ES-I3 (cell line): ENCODE measurements at regions not wholly inside any gene's neighbourhood (a gene's known extent, or its start where the extent isn't known, plus 50 kb on each side); places are given as distances from the start of the nearest gene placed in this dataset.

Source experiments
- H3K36me3 ChIP-seq: 2 replicates; pipeline ENCODE4 v1.6.1; 2013; ENCODE audit warnings: mild to moderate bottlenecking, low read length, control low read depth, moderate library complexity; ENCODE audit not compliant: insufficient read depth
- H3K4me1 ChIP-seq: 2 replicates; pipeline ENCODE4 v1.6.1; 2013; ENCODE audit warnings: mild to moderate bottlenecking, control low read depth, low read length; ENCODE audit not compliant: insufficient read depth
- H3K9ac ChIP-seq: 2 replicates; pipeline ENCODE4 v1.6.1; 2013; ENCODE audit warnings: low read depth, mild to moderate bottlenecking, low read length, moderate library complexity
- H3K9me3 ChIP-seq: 2 replicates; pipeline ENCODE4 v1.6.1; 2013; ENCODE audit warnings: mild to moderate bottlenecking, low read length, moderate library complexity; ENCODE audit not compliant: control insufficient read depth, insufficient read depth

GRCh38 chr11:8831861-8832260, 79.1 kb upstream of the AKIP1 start:
- Histone ChIP-seq H3K9me3 (no peaks in the 10 kb centered on the region), H3K4me1 (peaks cover 37% of the 10 kb centered on the region), H3K9ac (no peak overlapping the region), H3K36me3 (no peaks in the 10 kb centered on the region)

- no peak overlapping the region for H3K9ac ChIP-seq
- no peaks in the 10 kb centered on the region for H3K9me3 ChIP-seq
- H3K36me3 ChIP-seq, result no peaks in the 10 kb centered on the region
- H3K4me1 ChIP-seq, result peaks cover 28% of the 10 kb centered on the region
Observed at GRCh38 chr11:8832571-8833260, 78.3 kb upstream of the AKIP1 start.

GRCh38 chr11:8833568-8834315, 77.2 kb upstream of the AKIP1 start:
- no peaks in the 10 kb centered on the region for H3K9me3 ChIP-seq
- H3K4me1 ChIP-seq, result peaks cover 31% of the 10 kb centered on the region
- no peaks in the 10 kb centered on the region for H3K36me3 ChIP-seq
- no peak overlapping the region for H3K9ac ChIP-seq

GRCh38 chr11:8834379-8834778, 76.6 kb upstream of the AKIP1 start:
- Histone ChIP-seq H3K36me3 (no peaks in the 10 kb centered on the region), H3K9ac (no peak overlapping the region), H3K4me1 (peaks cover 37% of the 10 kb centered on the region), H3K9me3 (no peaks in the 10 kb centered on the region)

- H3K36me3 ChIP-seq, result no peaks in the 10 kb centered on the region
- H3K4me1 ChIP-seq, result peaks cover 43% of the 10 kb centered on the region
- H3K9me3 ChIP-seq, result no peaks in the 10 kb centered on the region
- no peak overlapping the region for H3K9ac ChIP-seq
Observed at GRCh38 chr11:8838248-8838647, 72.7 kb upstream of the AKIP1 start.

- Histone ChIP-seq H3K9me3 (no peaks in the 10 kb centered on the region), H3K4me1 (peaks cover 31% of the 10 kb centered on the region), H3K36me3 (no peaks in the 10 kb centered on the region), H3K9ac (0 out of 2 replicates have a peak overlapping the region, but pooled peaks have one; percentile 12)
Observed at GRCh38 chr11:8839306-8839956, 71.6 kb upstream of the AKIP1 start.

- H3K9ac ChIP-seq, result peak overlapping the region; percentile 12; the same call in 1 of the 2 replicates
- no peaks in the 10 kb centered on the region for H3K36me3 ChIP-seq
- H3K4me1 ChIP-seq, result peaks cover 30% of the 10 kb centered on the region
- no peaks in the 10 kb centered on the region for H3K9me3 ChIP-seq
Observed at GRCh38 chr11:8839957-8840945, 70.7 kb upstream of the AKIP1 start.

GRCh38 chr11:8841899-8842298, 69.1 kb upstream of the AKIP1 start:
- H3K9ac ChIP-seq, result no peak overlapping the region
- H3K36me3 ChIP-seq, result no peaks in the 10 kb centered on the region; the same call in 1 of the 2 replicates
- no peaks in the 10 kb centered on the region for H3K9me3 ChIP-seq
- peaks cover 30% of the 10 kb centered on the region for H3K4me1 ChIP-seq

- Histone ChIP-seq H3K9ac (no peak overlapping the region), H3K4me1 (peaks cover 8% of the 10 kb centered on the region; the same call in 1 of the 2 replicates), H3K36me3 (no peaks in the 10 kb centered on the region), H3K9me3 (no peaks in the 10 kb centered on the region)
Observed at GRCh38 chr11:8858808-8859207, 52.2 kb upstream of the AKIP1 start.
